ENCODE measurements at regions not wholly inside any gene's neighbourhood (a gene's known extent, or its start where the extent isn't known, plus 50 kb on each side); places are given as distances from the start of the nearest gene placed in this dataset.

DNA sequence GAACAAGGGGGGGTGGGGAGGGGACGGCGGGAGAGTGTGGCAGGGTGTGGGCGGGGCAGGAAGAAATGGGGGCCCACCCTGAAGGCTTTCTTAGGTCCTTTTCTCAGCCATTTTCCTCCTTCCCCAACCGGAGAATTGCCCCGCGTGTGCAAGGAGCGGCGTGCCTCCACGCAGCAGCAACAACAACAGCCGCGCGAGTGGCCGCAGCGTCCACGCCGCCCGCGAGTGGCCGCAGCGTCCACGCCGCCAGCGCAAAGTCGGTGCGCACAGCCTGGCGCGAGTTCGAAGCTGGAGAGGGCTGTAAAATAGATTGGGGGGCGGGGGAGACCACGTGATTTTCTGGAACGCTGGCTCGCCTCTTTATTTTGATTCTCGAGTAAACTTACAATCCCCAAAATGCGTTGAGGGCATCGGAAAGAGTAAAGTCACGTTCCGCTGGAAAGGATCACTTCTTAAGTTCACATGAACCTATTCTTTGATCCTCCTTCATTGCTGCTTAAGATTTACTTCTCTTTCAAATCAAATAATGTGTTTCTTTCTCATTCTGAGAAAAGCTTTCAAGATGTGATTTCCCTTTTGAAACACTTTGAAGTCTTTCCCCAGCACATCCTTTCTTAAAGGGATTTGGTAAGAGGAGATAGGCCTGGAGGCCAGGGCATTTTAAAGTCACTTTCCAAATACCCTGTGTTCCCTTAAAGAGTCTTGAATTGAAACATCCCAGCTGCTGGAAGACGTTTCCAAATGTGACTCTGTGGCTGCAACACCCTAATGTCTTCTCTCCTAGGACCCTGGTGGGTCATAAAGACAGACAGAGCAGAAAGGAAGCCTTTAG is 66.7 kb upstream of the ZNF217 start:
- intact Hi-C loops (cut with DNase I) = loop anchor here in 2 of 4 donors (5.0 to 10.0 kb wide), 2 partner anchors 38 to 205 kb away; no protein-coding TSS in a partner anchor
- peak overlapping the region; percentile 35 to 74 for H3K27ac ChIP-seq
- TF ChIP-seq EP300 (IDR thresholded peaks at IDR 0.05) (no peak), POLR2A (IDR thresholded peaks at IDR 0.05) (peak; percentile 20)
- no peaks in the 10 kb centered on the region for H3K27me3 ChIP-seq
- H3K9me3 ChIP-seq = no peaks in the 10 kb centered on the region
- H3K4me1 ChIP-seq (ENCODE audit: insufficient read depth) = peaks cover 8% of the 10 kb centered on the region
- no peaks in the 10 kb centered on the region for H3K36me3 ChIP-seq
- peak; percentile 60 to 74 (median 66) for DNase-seq
- peak overlapping the region; percentile 38 for H3K4me3 ChIP-seq
- 2 to 9% (median 3%) methylated on average over 38 of the region's 38 CpGs for WGBS, 3 donors

DNA sequence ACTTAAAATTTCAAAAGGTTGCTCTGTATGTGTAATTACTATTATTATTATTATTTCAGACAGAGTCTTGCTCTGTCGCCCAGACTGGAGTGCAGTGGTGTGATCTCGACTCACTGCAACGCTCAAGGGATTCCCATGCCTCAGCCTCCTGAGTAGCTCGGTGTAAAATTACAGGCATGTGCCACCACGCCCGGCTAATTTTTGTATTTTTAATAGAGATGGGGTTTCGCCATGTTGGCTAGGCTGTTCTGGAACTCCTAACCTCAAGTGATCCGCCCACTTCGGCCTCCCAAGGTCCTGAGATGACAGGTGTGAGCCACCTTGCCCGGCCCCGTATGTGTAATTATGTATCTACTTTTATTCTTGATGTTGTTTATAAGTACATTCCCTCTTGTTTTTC is 65.3 kb upstream of the ZNF217 start:
- 90 to 93% (median 91%) methylated on average over 11 of the region's 11 CpGs for WGBS, 3 donors
- Histone ChIP-seq H3K4me1 (ENCODE audit: insufficient read depth) (peaks cover 8% of the 10 kb centered on the region), H3K36me3 (no peaks in the 10 kb centered on the region), H3K4me3 (no peak overlapping the region), H3K27me3 (no peaks in the 10 kb centered on the region), H3K27ac (no peak overlapping the region), H3K9me3 (no peaks in the 10 kb centered on the region)
- intact Hi-C loops (cut with DNase I) = loop anchor here in 1 of 4 donors (5.0 to 10.0 kb wide), 2 partner anchors 166 to 213 kb away; no protein-coding TSS in a partner anchor
- TF ChIP-seq, protein P1, sequence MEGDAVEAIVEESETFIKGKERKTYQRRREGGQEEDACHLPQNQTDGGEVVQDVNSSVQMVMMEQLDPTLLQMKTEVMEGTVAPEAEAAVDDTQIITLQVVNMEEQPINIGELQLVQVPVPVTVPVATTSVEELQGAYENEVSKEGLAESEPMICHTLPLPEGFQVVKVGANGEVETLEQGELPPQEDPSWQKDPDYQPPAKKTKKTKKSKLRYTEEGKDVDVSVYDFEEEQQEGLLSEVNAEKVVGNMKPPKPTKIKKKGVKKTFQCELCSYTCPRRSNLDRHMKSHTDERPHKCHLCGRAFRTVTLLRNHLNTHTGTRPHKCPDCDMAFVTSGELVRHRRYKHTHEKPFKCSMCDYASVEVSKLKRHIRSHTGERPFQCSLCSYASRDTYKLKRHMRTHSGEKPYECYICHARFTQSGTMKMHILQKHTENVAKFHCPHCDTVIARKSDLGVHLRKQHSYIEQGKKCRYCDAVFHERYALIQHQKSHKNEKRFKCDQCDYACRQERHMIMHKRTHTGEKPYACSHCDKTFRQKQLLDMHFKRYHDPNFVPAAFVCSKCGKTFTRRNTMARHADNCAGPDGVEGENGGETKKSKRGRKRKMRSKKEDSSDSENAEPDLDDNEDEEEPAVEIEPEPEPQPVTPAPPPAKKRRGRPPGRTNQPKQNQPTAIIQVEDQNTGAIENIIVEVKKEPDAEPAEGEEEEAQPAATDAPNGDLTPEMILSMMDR (IDR thresholded peaks at IDR 0.05) = no peak
- TF ChIP-seq EP300 (IDR thresholded peaks at IDR 0.05) (no peak), POLR2A (IDR thresholded peaks at IDR 0.05) (no peak)
- DNase-seq = peak in 1 of 5 donors; percentile 32

DNA sequence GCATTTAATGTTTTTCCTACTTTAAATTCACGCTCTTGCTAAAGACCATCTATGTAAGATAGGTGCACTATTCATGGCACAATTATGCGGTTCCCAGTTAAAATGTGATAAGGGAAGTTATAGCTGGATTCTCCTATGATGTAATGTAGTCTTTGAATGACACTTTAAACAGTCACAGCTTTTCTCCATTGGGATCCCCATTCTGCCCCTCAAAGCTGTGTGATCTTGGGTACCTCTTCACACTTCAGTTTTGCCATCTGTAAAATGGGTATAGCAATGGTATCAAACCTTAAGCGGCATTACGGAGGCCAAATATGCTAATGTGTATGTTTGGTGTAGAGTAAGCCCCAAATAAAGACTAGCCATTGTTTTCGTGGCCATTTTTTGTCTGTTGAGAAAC is 64.7 kb upstream of the ZNF217 start:
- H3K27me3 ChIP-seq = no peaks in the 10 kb centered on the region
- intact Hi-C loops (cut with DNase I) = loop anchor here in 1 of 4 donors (5.0 to 10.0 kb wide), 2 partner anchors 166 to 214 kb away; no protein-coding TSS in a partner anchor
- TF ChIP-seq, protein P1 (IDR thresholded peaks at IDR 0.05) = no peak
- TF ChIP-seq EP300 (IDR thresholded peaks at IDR 0.05) (no peak), POLR2A (IDR thresholded peaks at IDR 0.05) (no peak)
- 74 to 93% (median 78%) methylated on average over 5 of the region's 5 CpGs for WGBS, 3 donors
- peaks cover 8% of the 10 kb centered on the region for H3K4me1 ChIP-seq (ENCODE audit: insufficient read depth)
- no peak overlapping the region for H3K4me3 ChIP-seq
- DNase-seq = no peak
- H3K9me3 ChIP-seq = no peaks in the 10 kb centered on the region
- peak overlapping the region in 1 of 2 donors; percentile 47 for H3K27ac ChIP-seq
- H3K36me3 ChIP-seq = no peaks in the 10 kb centered on the region

DNA sequence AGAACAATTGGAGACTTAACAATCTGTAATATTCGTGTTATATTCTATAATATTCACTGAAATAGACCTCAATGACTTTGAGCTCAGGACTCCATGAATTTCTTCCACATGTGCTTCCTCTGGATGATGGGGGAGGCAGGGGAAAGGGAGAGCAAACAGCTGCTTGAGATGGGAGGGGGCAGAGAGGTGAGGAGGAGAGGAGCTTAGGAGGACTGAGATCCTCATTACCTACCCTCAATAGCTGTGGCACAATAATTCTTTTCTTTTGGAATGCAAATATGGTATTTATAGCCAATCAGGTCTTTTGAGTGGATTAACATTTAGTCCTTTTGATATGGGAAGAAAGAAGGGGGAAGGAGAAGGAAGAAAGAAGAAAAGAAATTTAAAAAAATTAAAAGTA is 64.1 kb upstream of the ZNF217 start:
- WGBS, 3 donors = 22 to 27% (median 23%) methylated on average over 1 of the region's 1 CpG
- intact Hi-C loops (cut with DNase I) = loop anchor here in 1 of 4 donors (5.0 to 10.0 kb wide), 2 partner anchors 167 to 215 kb away; no protein-coding TSS in a partner anchor
- H3K36me3 ChIP-seq = no peaks in the 10 kb centered on the region
- H3K27me3 ChIP-seq = no peaks in the 10 kb centered on the region
- no peaks in the 10 kb centered on the region for H3K9me3 ChIP-seq
- DNase-seq = no peak
- H3K27ac ChIP-seq = peak overlapping the region in 1 of 2 donors; percentile 47
- peaks cover 8% of the 10 kb centered on the region for H3K4me1 ChIP-seq (ENCODE audit: insufficient read depth)
- H3K4me3 ChIP-seq = no peak overlapping the region
- TF ChIP-seq EP300 (IDR thresholded peaks at IDR 0.05) (no peak), POLR2A (IDR thresholded peaks at IDR 0.05) (no peak)
- TF ChIP-seq, protein P1 (IDR thresholded peaks at IDR 0.05) = no peak
